GM23338 (cell line): ENCODE measurements at regions not wholly inside any gene's neighbourhood (a gene's known extent, or its start where the extent isn't known, plus 50 kb on each side); places are given as distances from the start of the nearest gene placed in this dataset.

Experiments
- ATAC-seq: fragments of 200-7000 bp; cut with Tn5 transposase; 3 replicates; pipeline ENCODE4 v1.9.1; 2020
- DNase-seq: peaks from one replicate; pipeline ENCODE4 v3.0.0-alpha.2; 2015; ENCODE audit warnings: low spot score
- H2AFZ ChIP-seq: fragments of 200-600 bp; sonication (generic); 2 replicates; pipeline ENCODE4 v1.8.0; 2016; ENCODE audit warnings: antibody characterized with exemption, mild to moderate bottlenecking, moderate library complexity
- H3F3A ChIP-seq: fragments of 200-600 bp; sonication (generic); replicated peaks from 2 replicates; pipeline ENCODE4 v1.8.0; 2017; ENCODE audit warnings: antibody characterized with exemption, mixed run types, low read depth
- H3K27ac ChIP-seq: fragments of 200-600 bp; sonication (generic); 2 replicates; pipeline ENCODE4 v1.6.1; 2016; ENCODE audit warnings: low read depth
- H3K27me3 ChIP-seq: fragments of 200-600 bp; sonication (generic); 2 replicates; pipeline ENCODE4 v1.8.0; 2016; ENCODE audit warnings: mild to moderate bottlenecking, mixed run types, moderate library complexity; ENCODE audit not compliant: insufficient read depth
- H3K36me3 ChIP-seq: fragments of 200-600 bp; sonication (generic); 2 replicates; pipeline ENCODE4 v1.8.0; 2016; ENCODE audit warnings: mild to moderate bottlenecking; ENCODE audit not compliant: insufficient read depth
- H3K4me1 ChIP-seq: fragments of 200-600 bp; sonication (generic); 2 replicates; pipeline ENCODE4 v1.8.0; 2016; ENCODE audit warnings: mild to moderate bottlenecking, moderate library complexity; ENCODE audit not compliant: insufficient read depth
- H3K4me2 ChIP-seq: fragments of 200-600 bp; sonication (generic); 2 replicates; pipeline ENCODE4 v1.7.1; 2017; ENCODE audit warnings: mixed run types
- H3K4me3 ChIP-seq: fragments of 200-600 bp; sonication (generic); 2 replicates; pipeline ENCODE4 v1.6.1; 2016; ENCODE audit warnings: mixed run types
- H3K79me2 ChIP-seq: fragments of 200-600 bp; sonication (generic); replicated peaks from 2 replicates; pipeline ENCODE4 v1.8.0; 2017; ENCODE audit warnings: mild to moderate bottlenecking; ENCODE audit not compliant: insufficient read depth
- H3K9me2 ChIP-seq: fragments of 200-600 bp; sonication (generic); 2 replicates; pipeline ENCODE4 v1.8.0; 2017; ENCODE audit not compliant: insufficient read depth
- H4K20me1 ChIP-seq: fragments of 200-600 bp; sonication (generic); replicated peaks from 2 replicates; pipeline ENCODE4 v1.8.0; 2017; ENCODE audit warnings: mild to moderate bottlenecking; ENCODE audit not compliant: insufficient read depth
- H3K27ac Mint-ChIP-seq: 2 replicates; pipeline ENCODE4 v1.8.0; 2020; ENCODE audit warnings: inconsistent platforms, mild to moderate bottlenecking, moderate library complexity, mixed read lengths
- H3K27me3 Mint-ChIP-seq: 3 replicates; pipeline ENCODE4 v1.8.0; 2022; ENCODE audit warnings: low read depth, mild to moderate bottlenecking, moderate library complexity, mixed read lengths, inconsistent platforms; ENCODE audit not compliant: insufficient read depth, poor library complexity
- H3K36me3 Mint-ChIP-seq: 3 replicates; pipeline ENCODE4 v1.8.0; 2021; ENCODE audit warnings: low read depth, mild to moderate bottlenecking, inconsistent platforms, moderate library complexity, mixed read lengths
- H3K4me1 Mint-ChIP-seq: 3 replicates; pipeline ENCODE4 v1.8.0; 2020; ENCODE audit warnings: mild to moderate bottlenecking, inconsistent platforms, mixed read lengths
- H3K4me3 Mint-ChIP-seq: 3 replicates; pipeline ENCODE4 v1.8.0; 2021; ENCODE audit warnings: moderate library complexity, mild to moderate bottlenecking, inconsistent platforms, mixed read lengths
- H3K9me3 Mint-ChIP-seq: 3 replicates; pipeline ENCODE4 v1.8.0; 2020; ENCODE audit warnings: moderate library complexity, mild to moderate bottlenecking, inconsistent platforms, mixed read lengths
- CREB1 ChIP-seq: fragments of 250-450 bp; sonication (Bioruptor Pico); IDR thresholded peaks from 2 replicates; pipeline ENCODE4 v1.5.0; 2020; ENCODE audit warnings: low read depth, mild to moderate bottlenecking, moderate library complexity
- EZH2phosphoT487 ChIP-seq: fragments of 200-600 bp; sonication (generic); IDR thresholded peaks from one replicate; pipeline ENCODE4 v1.8.1; 2018; ENCODE audit warnings: antibody characterized with exemption; ENCODE audit not compliant: unreplicated experiment
- NANOG ChIP-seq: IDR thresholded peaks from 2 replicates; pipeline ENCODE4 v1.6.1; 2016; ENCODE audit warnings: antibody characterized with exemption, borderline replicate concordance
- POLR2AphosphoS5 ChIP-seq: IDR thresholded peaks from 2 replicates; pipeline ENCODE4 v1.6.1; 2016; ENCODE audit warnings: antibody characterized with exemption, low read depth
- STAT1 ChIP-seq: IDR thresholded peaks from one replicate; pipeline ENCODE4 v1.6.1; 2016; ENCODE audit warnings: antibody characterized with exemption; ENCODE audit not compliant: unreplicated experiment
- ZNF114 ChIP-seq: fragments of 250-450 bp; sonication (Bioruptor Pico); IDR thresholded peaks from 2 replicates; pipeline ENCODE4 v1.5.0; 2020; ENCODE audit warnings: mild to moderate bottlenecking, moderate library complexity
- TF ChIP-seq, protein P1 (sequence below): IDR thresholded peaks from one replicate; pipeline ENCODE4 v1.6.1; 2018; ENCODE audit warnings: antibody characterized with exemption; ENCODE audit not compliant: unreplicated experiment
- TF ChIP-seq, protein P2 (sequence below): IDR thresholded peaks from 2 replicates; pipeline ENCODE4 v1.6.1; 2016; ENCODE audit warnings: antibody characterized with exemption

DNA sequence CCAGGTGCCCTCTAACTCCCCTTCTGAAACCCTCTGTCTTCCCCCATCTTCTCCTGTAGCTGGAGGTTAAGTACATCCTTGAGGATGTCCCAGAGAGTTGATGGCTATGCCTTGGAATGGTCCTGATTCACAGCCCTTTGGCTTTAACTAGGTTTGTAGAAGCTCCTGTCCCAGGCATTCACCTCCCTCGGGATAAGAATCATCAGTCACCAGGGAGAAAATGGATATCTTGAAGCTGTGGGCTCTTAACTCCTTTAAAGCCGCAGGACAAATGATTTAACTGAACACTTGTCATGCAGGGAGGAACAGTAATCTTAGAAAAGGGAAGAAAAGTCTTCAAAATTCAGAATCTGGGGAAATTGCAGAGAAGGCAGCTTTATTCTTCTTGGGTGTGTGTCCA lies 139.9 kb downstream of the PSAT1 start (continued):
- TF ChIP-seq, protein P1, sequence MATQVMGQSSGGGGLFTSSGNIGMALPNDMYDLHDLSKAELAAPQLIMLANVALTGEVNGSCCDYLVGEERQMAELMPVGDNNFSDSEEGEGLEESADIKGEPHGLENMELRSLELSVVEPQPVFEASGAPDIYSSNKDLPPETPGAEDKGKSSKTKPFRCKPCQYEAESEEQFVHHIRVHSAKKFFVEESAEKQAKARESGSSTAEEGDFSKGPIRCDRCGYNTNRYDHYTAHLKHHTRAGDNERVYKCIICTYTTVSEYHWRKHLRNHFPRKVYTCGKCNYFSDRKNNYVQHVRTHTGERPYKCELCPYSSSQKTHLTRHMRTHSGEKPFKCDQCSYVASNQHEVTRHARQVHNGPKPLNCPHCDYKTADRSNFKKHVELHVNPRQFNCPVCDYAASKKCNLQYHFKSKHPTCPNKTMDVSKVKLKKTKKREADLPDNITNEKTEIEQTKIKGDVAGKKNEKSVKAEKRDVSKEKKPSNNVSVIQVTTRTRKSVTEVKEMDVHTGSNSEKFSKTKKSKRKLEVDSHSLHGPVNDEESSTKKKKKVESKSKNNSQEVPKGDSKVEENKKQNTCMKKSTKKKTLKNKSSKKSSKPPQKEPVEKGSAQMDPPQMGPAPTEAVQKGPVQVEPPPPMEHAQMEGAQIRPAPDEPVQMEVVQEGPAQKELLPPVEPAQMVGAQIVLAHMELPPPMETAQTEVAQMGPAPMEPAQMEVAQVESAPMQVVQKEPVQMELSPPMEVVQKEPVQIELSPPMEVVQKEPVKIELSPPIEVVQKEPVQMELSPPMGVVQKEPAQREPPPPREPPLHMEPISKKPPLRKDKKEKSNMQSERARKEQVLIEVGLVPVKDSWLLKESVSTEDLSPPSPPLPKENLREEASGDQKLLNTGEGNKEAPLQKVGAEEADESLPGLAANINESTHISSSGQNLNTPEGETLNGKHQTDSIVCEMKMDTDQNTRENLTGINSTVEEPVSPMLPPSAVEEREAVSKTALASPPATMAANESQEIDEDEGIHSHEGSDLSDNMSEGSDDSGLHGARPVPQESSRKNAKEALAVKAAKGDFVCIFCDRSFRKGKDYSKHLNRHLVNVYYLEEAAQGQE = no peak
- TF ChIP-seq NANOG (no peak), EZH2phosphoT487 (no peak)

DNA sequence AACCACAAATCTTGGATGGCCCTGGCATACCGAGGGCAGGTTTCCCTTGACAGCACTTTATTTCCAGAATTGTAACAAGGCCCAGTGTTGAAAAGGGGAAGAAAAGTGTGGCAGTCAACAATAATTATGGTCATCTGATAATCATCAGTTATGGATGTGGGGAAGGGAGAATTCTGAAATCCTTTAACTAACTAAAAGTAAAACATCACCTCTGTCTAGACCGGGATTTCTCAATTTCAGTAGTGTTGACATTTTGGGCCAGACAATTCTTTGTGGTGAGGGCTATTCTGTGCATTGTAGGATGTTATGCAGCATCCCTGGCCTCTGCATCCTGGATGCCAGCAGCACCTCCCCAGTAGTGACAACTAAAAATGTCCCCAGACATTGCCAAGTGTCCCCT lies 140.4 kb downstream of the PSAT1 start:
- no peak overlapping the region for H2AFZ ChIP-seq
- H3K36me3 Mint-ChIP-seq = 0 out of 3 replicates have a peak, but pooled peaks cover 3% of the 10 kb centered on the region
- H3K27ac Mint-ChIP-seq = no peak overlapping the region
- H3F3A ChIP-seq = no peaks in the 10 kb centered on the region
- peaks cover 34% of the 10 kb centered on the region for H3K4me1 Mint-ChIP-seq
- no peaks in the 10 kb centered on the region for H3K79me2 ChIP-seq
- H3K4me3 ChIP-seq = no peak overlapping the region
- no peak overlapping the region for H3K27ac ChIP-seq
- H3K36me3 ChIP-seq = peaks cover 6% of the 10 kb centered on the region; the same call in 1 of the 2 replicates
- peaks cover 2% of the 10 kb centered on the region for H3K27me3 Mint-ChIP-seq
- ATAC-seq (no peak), DNase-seq (no peak)
- peaks cover 31% of the 10 kb centered on the region for H3K4me1 ChIP-seq
- no peak overlapping the region for H3K4me3 Mint-ChIP-seq
- no peaks in the 10 kb centered on the region for H3K9me2 ChIP-seq
- H3K9me3 Mint-ChIP-seq = peaks cover 6% of the 10 kb centered on the region; the same call in 2 of the 3 replicates
- no peak overlapping the region for H3K4me2 ChIP-seq
- no peaks in the 10 kb centered on the region for H3K27me3 ChIP-seq
- TF ChIP-seq POLR2AphosphoS5 = no peak
- H4K20me1 ChIP-seq = no peaks in the 10 kb centered on the region

DNA sequence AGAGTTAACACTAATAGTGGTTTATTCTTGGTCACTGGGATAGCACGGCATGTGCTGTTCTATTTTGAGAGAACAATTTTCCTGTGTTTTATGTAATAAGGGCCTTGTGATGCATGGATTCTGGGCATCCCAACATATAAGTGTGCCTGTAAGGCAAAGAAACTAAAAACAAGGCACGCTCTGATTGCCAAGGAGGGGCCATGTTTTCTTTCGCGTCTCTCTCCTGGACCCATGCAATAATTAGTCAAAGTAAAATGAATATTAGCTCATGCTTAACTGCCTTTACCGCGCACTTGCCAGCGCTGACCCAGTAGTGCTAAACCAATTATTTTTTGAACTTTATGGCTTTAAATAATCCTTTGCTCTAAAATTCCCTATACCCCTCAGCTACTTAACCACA lies 140.9 kb downstream of the PSAT1 start:
- Histone ChIP-seq H3K27me3 (no peaks in the 10 kb centered on the region), H2AFZ (no peak overlapping the region), H3K36me3 (peaks cover 6% of the 10 kb centered on the region; the same call in 1 of the 2 replicates), H3K27ac (peak overlapping the region; percentile 40; the same call in 1 of the 2 replicates), H3K4me1 (peaks cover 31% of the 10 kb centered on the region), H3F3A (no peaks in the 10 kb centered on the region), H3K4me2 (peak overlapping the region; percentile 72), H3K4me3 (no peak overlapping the region), H3K79me2 (no peaks in the 10 kb centered on the region), H3K9me2 (no peaks in the 10 kb centered on the region), H4K20me1 (no peaks in the 10 kb centered on the region)
- no peak for DNase-seq
- peaks cover 3% of the 10 kb centered on the region for H3K27me3 Mint-ChIP-seq
- peak overlapping the region; percentile 6; the same call in 1 of the 2 replicates for H3K27ac Mint-ChIP-seq
- peaks cover 10% of the 10 kb centered on the region; the same call in 2 of the 3 replicates for H3K9me3 Mint-ChIP-seq
- H3K4me1 Mint-ChIP-seq = peaks cover 34% of the 10 kb centered on the region
- TF ChIP-seq STAT1 = no peak
- no peak for TF ChIP-seq NANOG
- no peak for TF ChIP-seq ZNF114 (CRISPR knock-in tag)
- TF ChIP-seq, protein P2, sequence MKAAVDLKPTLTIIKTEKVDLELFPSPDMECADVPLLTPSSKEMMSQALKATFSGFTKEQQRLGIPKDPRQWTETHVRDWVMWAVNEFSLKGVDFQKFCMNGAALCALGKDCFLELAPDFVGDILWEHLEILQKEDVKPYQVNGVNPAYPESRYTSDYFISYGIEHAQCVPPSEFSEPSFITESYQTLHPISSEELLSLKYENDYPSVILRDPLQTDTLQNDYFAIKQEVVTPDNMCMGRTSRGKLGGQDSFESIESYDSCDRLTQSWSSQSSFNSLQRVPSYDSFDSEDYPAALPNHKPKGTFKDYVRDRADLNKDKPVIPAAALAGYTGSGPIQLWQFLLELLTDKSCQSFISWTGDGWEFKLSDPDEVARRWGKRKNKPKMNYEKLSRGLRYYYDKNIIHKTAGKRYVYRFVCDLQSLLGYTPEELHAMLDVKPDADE = no peak
- TF ChIP-seq POLR2AphosphoS5 = no peak
- no peak for TF ChIP-seq CREB1 (CRISPR knock-in tag)
- no peak for TF ChIP-seq EZH2phosphoT487
- TF ChIP-seq, protein P1 = no peak
- H3K4me3 Mint-ChIP-seq = no peak overlapping the region
- peaks cover 8% of the 10 kb centered on the region for H3K36me3 Mint-ChIP-seq
- ATAC-seq = no peak
